ENCODE measurements at regions not wholly inside any gene's neighbourhood (a gene's known extent, or its start where the extent isn't known, plus 50 kb on each side); places are given as distances from the start of the nearest gene placed in this dataset.

DNA sequence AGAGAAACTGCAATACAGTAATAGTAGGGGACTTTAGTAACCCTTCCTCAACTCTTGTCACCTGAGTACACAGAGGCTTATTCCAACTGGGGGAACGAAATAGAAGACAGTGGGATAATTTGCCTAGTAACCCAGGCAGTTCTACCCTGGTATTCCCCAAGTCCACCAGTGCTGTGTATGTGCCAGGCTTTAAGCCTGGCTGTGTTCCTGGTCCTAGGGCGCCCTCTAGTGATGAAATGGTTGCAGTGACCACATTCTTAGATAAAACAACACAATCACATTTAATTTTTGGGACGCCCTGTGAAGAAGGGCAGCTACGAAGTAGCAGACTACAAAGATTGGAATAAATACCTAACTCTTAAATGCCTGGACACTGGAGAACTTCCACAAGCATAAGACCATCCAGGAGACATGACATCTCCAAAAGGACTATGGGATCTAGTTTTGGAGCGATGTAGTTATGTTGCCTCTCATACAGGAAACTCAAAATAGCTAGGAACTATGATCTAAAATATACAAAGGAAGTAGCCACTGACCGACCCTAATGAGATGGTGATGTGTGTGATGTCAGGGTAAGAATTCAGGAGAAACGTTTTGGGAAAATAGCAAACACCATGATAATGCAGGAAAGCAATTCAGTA is 163.0 kb upstream of the XIST start:
- H3K9me3 ChIP-seq, result no peaks in the 10 kb centered on the region
- TF ChIP-seq, protein P1, sequence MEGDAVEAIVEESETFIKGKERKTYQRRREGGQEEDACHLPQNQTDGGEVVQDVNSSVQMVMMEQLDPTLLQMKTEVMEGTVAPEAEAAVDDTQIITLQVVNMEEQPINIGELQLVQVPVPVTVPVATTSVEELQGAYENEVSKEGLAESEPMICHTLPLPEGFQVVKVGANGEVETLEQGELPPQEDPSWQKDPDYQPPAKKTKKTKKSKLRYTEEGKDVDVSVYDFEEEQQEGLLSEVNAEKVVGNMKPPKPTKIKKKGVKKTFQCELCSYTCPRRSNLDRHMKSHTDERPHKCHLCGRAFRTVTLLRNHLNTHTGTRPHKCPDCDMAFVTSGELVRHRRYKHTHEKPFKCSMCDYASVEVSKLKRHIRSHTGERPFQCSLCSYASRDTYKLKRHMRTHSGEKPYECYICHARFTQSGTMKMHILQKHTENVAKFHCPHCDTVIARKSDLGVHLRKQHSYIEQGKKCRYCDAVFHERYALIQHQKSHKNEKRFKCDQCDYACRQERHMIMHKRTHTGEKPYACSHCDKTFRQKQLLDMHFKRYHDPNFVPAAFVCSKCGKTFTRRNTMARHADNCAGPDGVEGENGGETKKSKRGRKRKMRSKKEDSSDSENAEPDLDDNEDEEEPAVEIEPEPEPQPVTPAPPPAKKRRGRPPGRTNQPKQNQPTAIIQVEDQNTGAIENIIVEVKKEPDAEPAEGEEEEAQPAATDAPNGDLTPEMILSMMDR (IDR thresholded peaks at IDR 0.05), result peak; percentile 86
- H3K27me3 ChIP-seq, result no peaks in the 10 kb centered on the region
- H3K4me1 ChIP-seq, result no peaks in the 10 kb centered on the region
- peak; percentile 78 for DNase-seq (ENCODE audit: low spot score)
- H3K4me3 ChIP-seq, result no peak overlapping the region
- H3K36me3 ChIP-seq, result no peaks in the 10 kb centered on the region
- H3K27ac ChIP-seq, result no peak overlapping the region

DNA sequence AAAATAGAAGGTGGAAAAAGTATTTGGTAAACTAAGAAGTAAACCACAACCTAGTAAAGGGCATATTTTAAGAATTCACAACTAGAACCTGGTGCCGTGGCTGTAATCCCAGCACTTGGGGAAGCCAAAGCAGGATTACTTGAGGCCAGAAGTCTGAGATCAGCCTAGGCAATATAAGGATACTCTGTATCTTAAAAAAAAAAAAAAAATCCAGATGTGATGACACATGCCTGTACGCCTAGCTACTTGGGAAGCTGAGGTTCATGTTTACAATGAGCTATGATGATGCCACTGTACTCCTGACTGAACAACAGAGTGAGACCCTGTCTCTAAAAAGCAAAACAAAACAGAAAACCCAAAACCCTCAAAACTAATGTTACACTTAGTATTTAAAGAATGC is 156.5 kb upstream of the XIST start:
- H3K27me3 ChIP-seq, result no peaks in the 10 kb centered on the region
- TF ChIP-seq, protein P1 (IDR thresholded peaks at IDR 0.05), result no peak
- H3K4me1 ChIP-seq, result no peaks in the 10 kb centered on the region
- H3K36me3 ChIP-seq, result no peaks in the 10 kb centered on the region
- no peak for DNase-seq (ENCODE audit: low spot score)
- H3K27ac ChIP-seq, result no peak overlapping the region
- no peak overlapping the region for H3K4me3 ChIP-seq
- H3K9me3 ChIP-seq, result no peaks in the 10 kb centered on the region

DNA sequence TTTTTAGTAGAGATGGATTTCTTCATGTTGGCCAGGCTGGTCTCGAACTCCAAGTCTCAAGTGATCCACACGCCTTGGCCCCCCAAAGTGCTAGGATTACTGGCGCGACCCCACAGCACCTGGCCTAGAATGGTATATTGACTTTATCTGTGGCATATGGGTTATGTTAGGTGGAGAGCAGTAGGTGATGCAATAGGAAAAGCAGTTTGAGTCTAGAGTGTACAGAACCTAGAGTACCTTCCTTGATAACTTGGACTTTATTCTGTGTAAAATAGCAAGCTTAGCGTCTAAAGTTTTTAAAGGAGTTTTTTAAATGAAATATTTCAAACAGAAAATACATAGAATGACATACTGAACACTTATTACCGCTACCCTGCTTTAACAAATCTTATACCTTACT is 139.5 kb upstream of the XIST start:
- no peak for DNase-seq (ENCODE audit: low spot score)
- H3K27ac ChIP-seq, result no peak overlapping the region
- H3K4me1 ChIP-seq, result no peaks in the 10 kb centered on the region
- H3K4me3 ChIP-seq, result no peak overlapping the region
- peaks cover 20% of the 10 kb centered on the region for H3K36me3 ChIP-seq
- no peaks in the 10 kb centered on the region for H3K9me3 ChIP-seq
- no peaks in the 10 kb centered on the region for H3K27me3 ChIP-seq
- TF ChIP-seq, protein P1 (IDR thresholded peaks at IDR 0.05), result no peak

DNA sequence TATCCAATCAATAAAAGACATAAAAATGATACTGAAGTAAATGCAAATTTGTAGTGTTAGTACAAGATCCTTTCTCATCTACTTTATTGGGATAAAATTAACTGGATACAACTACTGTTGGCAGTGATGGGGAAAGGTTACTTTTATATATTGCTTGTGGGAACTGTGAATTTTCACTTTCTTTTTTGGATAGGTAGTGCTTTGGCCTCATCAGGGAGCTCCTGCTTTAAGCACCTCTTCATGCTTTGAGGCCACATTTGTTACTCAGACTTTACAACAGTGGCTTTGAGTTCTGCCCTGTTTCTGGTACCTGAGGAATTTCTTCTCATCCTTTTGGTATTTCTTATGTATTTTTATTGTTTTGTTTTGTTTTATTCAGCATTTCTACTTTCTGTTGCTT is 134.7 kb upstream of the XIST start:
- TF ChIP-seq, protein P1 (IDR thresholded peaks at IDR 0.05), result no peak
- H3K27me3 ChIP-seq, result no peaks in the 10 kb centered on the region
- no peaks in the 10 kb centered on the region for H3K4me1 ChIP-seq
- no peaks in the 10 kb centered on the region for H3K36me3 ChIP-seq
- no peaks in the 10 kb centered on the region for H3K9me3 ChIP-seq
- no peak overlapping the region for H3K27ac ChIP-seq
- DNase-seq (ENCODE audit: low spot score), result no peak
- no peak overlapping the region for H3K4me3 ChIP-seq

DNA sequence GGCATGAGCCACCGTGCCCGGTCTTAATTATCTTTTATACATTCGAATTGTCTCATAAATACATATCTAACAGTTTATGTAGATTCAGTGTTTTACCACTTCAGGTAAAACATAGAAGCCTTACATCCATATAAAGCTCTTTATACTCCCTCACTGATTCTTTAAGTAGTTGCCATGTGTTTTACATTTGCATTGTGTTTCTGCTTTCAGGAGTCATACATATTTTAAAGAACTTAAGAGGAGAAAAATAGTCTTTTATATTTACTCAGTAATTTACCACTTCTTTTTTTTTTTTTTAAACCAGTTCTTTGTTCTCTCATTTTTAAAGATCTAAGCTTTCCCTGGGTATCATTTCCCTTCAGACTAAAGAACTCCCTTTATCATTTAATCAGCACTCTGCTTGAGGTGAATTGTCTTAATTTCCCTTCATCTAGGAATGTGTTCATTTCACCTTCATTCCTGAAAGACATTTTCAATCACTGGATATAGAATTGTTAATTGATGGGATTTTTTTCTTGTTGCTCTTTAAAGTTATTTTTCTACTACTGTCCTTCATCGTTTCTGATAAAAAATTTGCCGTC is 127.1 kb upstream of the XIST start:
- TF ChIP-seq, protein P1 (IDR thresholded peaks at IDR 0.05), result no peak
- DNase-seq (ENCODE audit: low spot score), result no peak
- Histone ChIP-seq H3K4me3 (no peak overlapping the region), H3K36me3 (no peaks in the 10 kb centered on the region), H3K27me3 (no peaks in the 10 kb centered on the region), H3K9me3 (no peaks in the 10 kb centered on the region), H3K4me1 (no peaks in the 10 kb centered on the region), H3K27ac (no peak overlapping the region)

All from right atrium auricular region (tissue), 2 donors.